22Rv1 (cell line): ENCODE measurements at regions not wholly inside any gene's neighbourhood (a gene's known extent, or its start where the extent isn't known, plus 50 kb on each side); places are given as distances from the start of the nearest gene placed in this dataset.

Experiments used
- H3K27ac ChIP-seq: fragments of 450-650 bp; 2 replicates; pipeline ENCODE4 v1.5.1; 2017
- ZFX ChIP-seq: fragments of 450-650 bp; IDR thresholded peaks from 2 replicates; pipeline ENCODE4 v1.6.1; 2017; ENCODE audit warnings: antibody characterized with exemption, borderline replicate concordance
- TF ChIP-seq, protein P1 (sequence below): fragments of 450-650 bp; IDR thresholded peaks from 2 replicates; pipeline ENCODE4 v1.5.1; 2017; ENCODE audit warnings: mild to moderate bottlenecking

DNA sequence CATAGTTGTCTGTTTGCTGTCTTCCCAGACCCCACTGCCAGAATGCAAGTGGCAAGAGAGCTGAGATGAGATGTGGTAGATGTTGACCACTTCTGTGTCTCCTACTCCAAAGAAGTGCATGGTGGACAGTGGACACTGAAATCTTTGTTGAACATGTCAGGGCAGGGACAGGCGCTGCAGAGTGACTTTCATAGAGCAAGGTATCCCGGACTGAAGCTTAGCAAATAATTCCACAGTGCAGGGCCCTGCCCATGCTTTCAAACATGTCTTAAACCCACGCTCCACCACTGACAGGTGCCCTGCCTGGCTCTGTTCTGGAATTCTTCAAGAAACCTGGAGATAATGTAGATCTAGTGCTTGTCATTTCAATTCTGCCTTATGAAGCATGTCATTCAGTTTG is 470.5 kb upstream of the ID2 start:
- H3K27ac ChIP-seq = no peak overlapping the region
- TF ChIP-seq, protein P1, sequence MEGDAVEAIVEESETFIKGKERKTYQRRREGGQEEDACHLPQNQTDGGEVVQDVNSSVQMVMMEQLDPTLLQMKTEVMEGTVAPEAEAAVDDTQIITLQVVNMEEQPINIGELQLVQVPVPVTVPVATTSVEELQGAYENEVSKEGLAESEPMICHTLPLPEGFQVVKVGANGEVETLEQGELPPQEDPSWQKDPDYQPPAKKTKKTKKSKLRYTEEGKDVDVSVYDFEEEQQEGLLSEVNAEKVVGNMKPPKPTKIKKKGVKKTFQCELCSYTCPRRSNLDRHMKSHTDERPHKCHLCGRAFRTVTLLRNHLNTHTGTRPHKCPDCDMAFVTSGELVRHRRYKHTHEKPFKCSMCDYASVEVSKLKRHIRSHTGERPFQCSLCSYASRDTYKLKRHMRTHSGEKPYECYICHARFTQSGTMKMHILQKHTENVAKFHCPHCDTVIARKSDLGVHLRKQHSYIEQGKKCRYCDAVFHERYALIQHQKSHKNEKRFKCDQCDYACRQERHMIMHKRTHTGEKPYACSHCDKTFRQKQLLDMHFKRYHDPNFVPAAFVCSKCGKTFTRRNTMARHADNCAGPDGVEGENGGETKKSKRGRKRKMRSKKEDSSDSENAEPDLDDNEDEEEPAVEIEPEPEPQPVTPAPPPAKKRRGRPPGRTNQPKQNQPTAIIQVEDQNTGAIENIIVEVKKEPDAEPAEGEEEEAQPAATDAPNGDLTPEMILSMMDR = no peak
- no peak for TF ChIP-seq ZFX

DNA sequence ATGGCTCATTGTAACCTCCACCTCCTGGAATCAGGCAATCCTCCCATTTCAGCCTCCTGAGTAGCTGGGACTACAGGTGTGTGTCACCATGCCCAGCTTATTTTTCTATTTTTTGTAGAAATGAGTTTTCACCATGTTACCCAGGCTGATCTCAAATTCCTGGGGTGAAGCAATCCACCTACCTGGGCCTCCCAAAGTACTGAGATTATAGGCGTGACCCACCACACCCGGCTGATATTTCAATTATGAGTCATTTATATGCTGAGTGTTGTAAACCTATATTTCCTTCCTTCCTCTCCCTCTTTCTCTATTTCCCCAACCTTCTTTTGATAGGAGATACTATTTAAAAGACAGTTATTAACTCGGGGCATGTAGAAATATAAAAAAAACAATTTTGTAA is 469.6 kb upstream of the ID2 start:
- H3K27ac ChIP-seq = no peak overlapping the region
- TF ChIP-seq ZFX = no peak
- TF ChIP-seq, protein P1 = no peak

GRCh38 chr2:8214036-8214615 is 467.7 kb upstream of the ID2 start:
- no peak for TF ChIP-seq ZFX
- TF ChIP-seq, protein P1 = no peak
- no peak overlapping the region for H3K27ac ChIP-seq

GRCh38 chr2:8215159-8215863 is 466.5 kb upstream of the ID2 start:
- TF ChIP-seq, protein P1 = no peak
- TF ChIP-seq ZFX = no peak

GRCh38 chr2:8215982-8216381 is 465.9 kb upstream of the ID2 start:
- TF ChIP-seq, protein P1 = no peak
- TF ChIP-seq ZFX = no peak
- no peak overlapping the region for H3K27ac ChIP-seq

More at GRCh38 chr2:8215159-8215863, 466.5 kb upstream of the ID2 start:
- H3K27ac ChIP-seq = no peak overlapping the region

- H3K27ac ChIP-seq = no peak overlapping the region
- TF ChIP-seq ZFX = no peak
- TF ChIP-seq, protein P1 = no peak
Measured at GRCh38 chr2:8216397-8216796, 465.5 kb upstream of the ID2 start.

GRCh38 chr2:8217468-8218030 is 464.3 kb upstream of the ID2 start:
- no peak for TF ChIP-seq ZFX
- TF ChIP-seq, protein P1 = no peak
- H3K27ac ChIP-seq = no peak overlapping the region
